DOHH2 (cell line): ENCODE measurements at regions not wholly inside any gene's neighbourhood (a gene's known extent, or its start where the extent isn't known, plus 50 kb on each side); places are given as distances from the start of the nearest gene placed in this dataset.

ENCODE experiments used
- CTCF ChIP-seq: fragments of 200-600 bp; sonication (generic); IDR thresholded peaks from one replicate; pipeline ENCODE4 v1.5.1; 2014; ENCODE audit warnings: antibody characterized with exemption, mild to moderate bottlenecking, low read depth, low read length; ENCODE audit not compliant: poor library complexity, severe bottlenecking
- EZH2phosphoT487 ChIP-seq: fragments of 200-600 bp; sonication (generic); IDR thresholded peaks from 2 replicates; pipeline ENCODE4 v1.6.1; 2017; ENCODE audit warnings: borderline replicate concordance, mild to moderate bottlenecking, antibody characterized with exemption, low read length, moderate library complexity, mixed read lengths

GRCh38 chr9:115414561-115414960 is 296.6 kb upstream of the TNC start:
- TF ChIP-seq CTCF (no peak), EZH2phosphoT487 (no peak)
